Smooth muscle cell of the brain vasculature (primary cell): ENCODE measurements at regions not wholly inside any gene's neighbourhood (a gene's known extent, or its start where the extent isn't known, plus 50 kb on each side); places are given as distances from the start of the nearest gene placed in this dataset.

ENCODE experiments used
- DNase-seq: peaks from one replicate; pipeline ENCODE4 v3.0.0-alpha.2; 2012; ENCODE audit warnings: low read depth, low spot score

GRCh38 chr6:133754298-133754697 lies 134.6 kb upstream of the TCF21 start:
- no peak for DNase-seq

- no peak for DNase-seq
These were observed 132.7 kb upstream of the TCF21 start for GRCh38 chr6:133756078-133756695.

GRCh38 chr6:133757335-133757734 lies 131.6 kb upstream of the TCF21 start:
- DNase-seq: no peak

- DNase-seq: no peak
These were observed 130.0 kb upstream of the TCF21 start for GRCh38 chr6:133758815-133759335.

- no peak for DNase-seq
These were observed 129.4 kb upstream of the TCF21 start for GRCh38 chr6:133759524-133759923.

GRCh38 chr6:133761706-133762105 lies 127.2 kb upstream of the TCF21 start:
- no peak for DNase-seq

- DNase-seq: no peak
These were observed 124.7 kb upstream of the TCF21 start for GRCh38 chr6:133764008-133764753.

- no peak for DNase-seq
These were observed 124.1 kb upstream of the TCF21 start for GRCh38 chr6:133764754-133765208.

GRCh38 chr6:133767357-133767970 lies 121.4 kb upstream of the TCF21 start:
- no peak for DNase-seq

GRCh38 chr6:133768656-133769295 lies 120.1 kb upstream of the TCF21 start:
- no peak for DNase-seq

- DNase-seq: no peak
These were observed 119.5 kb upstream of the TCF21 start for GRCh38 chr6:133769463-133769862.

GRCh38 chr6:133772567-133772966 lies 116.3 kb upstream of the TCF21 start:
- no peak for DNase-seq

- DNase-seq: no peak
These were observed 115.1 kb upstream of the TCF21 start for GRCh38 chr6:133773776-133774175.

- no peak for DNase-seq
These were observed 114.6 kb upstream of the TCF21 start for GRCh38 chr6:133774356-133774755.

- DNase-seq: no peak
These were observed 110.3 kb upstream of the TCF21 start for GRCh38 chr6:133778414-133779130.

GRCh38 chr6:133779916-133780695 lies 108.8 kb upstream of the TCF21 start:
- no peak for DNase-seq

GRCh38 chr6:133786016-133786415 lies 102.9 kb upstream of the TCF21 start:
- no peak for DNase-seq

GRCh38 chr6:133787122-133787521 lies 101.8 kb upstream of the TCF21 start:
- no peak for DNase-seq

- DNase-seq: no peak
These were observed 100.9 kb upstream of the TCF21 start for GRCh38 chr6:133787859-133788505.

- no peak for DNase-seq
These were observed 100.4 kb upstream of the TCF21 start for GRCh38 chr6:133788556-133788955.
